ENCODE measurements at regions not wholly inside any gene's neighbourhood (a gene's known extent, or its start where the extent isn't known, plus 50 kb on each side); places are given as distances from the start of the nearest gene placed in this dataset.

GRCh38 chr1:191086910-191087309 lies 609.2 kb upstream of the BRINP3 start:
- Histone ChIP-seq H3K4me2 (ENCODE audit: insufficient read depth, insufficient read length, low read length) (no peak overlapping the region), H3K4ac (ENCODE audit: low read depth, low read length) (no peak overlapping the region), H4K8ac (replicated peaks; ENCODE audit: insufficient read length, low read depth, low read length) (no peak overlapping the region), H3K14ac (ENCODE audit: insufficient read depth, low read length) (no peak overlapping the region), H3K27me3 (ENCODE audit: insufficient read depth, low read length) (no peaks in the 10 kb centered on the region), H3K23me2 (ENCODE audit: insufficient read length, low read depth, low read length, poor library complexity, severe bottlenecking) (no peaks in the 10 kb centered on the region), H3K23ac (ENCODE audit: insufficient read length, low read depth, low read length) (no peak overlapping the region), H2AFZ (ENCODE audit: low read length) (no peak overlapping the region), H3K79me2 (ENCODE audit: insufficient read depth, low read length) (no peaks in the 10 kb centered on the region), H3T11ph (ENCODE audit: low read length) (no peak overlapping the region), H3K79me1 (ENCODE audit: insufficient read depth, low read depth, low read length, poor library complexity, severe bottlenecking) (no peaks in the 10 kb centered on the region), H2AK5ac (ENCODE audit: insufficient read length, low read length) (no peak overlapping the region), H3K4me1 (ENCODE audit: insufficient read depth, low read length) (no peaks in the 10 kb centered on the region), H3K56ac (ENCODE audit: insufficient read length, low read depth, low read length) (no peak overlapping the region), H4K5ac (ENCODE audit: insufficient read length, low read depth, low read length) (no peak overlapping the region), H3K18ac (ENCODE audit: insufficient read length, low read depth, low read length) (no peak overlapping the region), H3K9me3 (ENCODE audit: control insufficient read depth, low read depth, low read length) (no peaks in the 10 kb centered on the region), H3K27ac (ENCODE audit: insufficient read length, low read depth, low read length) (no peak overlapping the region), H4K91ac (ENCODE audit: insufficient read length, low read depth, low read length) (no peak overlapping the region), H2BK120ac (ENCODE audit: low read depth, low read length, poor library complexity, severe bottlenecking) (no peak overlapping the region), H2BK12ac (ENCODE audit: insufficient read length, low read depth, low read length) (no peak overlapping the region), H4K20me1 (ENCODE audit: control insufficient read depth, insufficient read depth, insufficient read length) (no peaks in the 10 kb centered on the region), H2BK5ac (ENCODE audit: insufficient read length, low read length) (no peak overlapping the region), H3K9ac (ENCODE audit: extremely low read depth, insufficient read length, low read length) (no peak overlapping the region), H2BK15ac (ENCODE audit: low read depth, low read length) (no peak overlapping the region), H2BK20ac (ENCODE audit: low read depth, low read length, poor library complexity, severe bottlenecking) (no peak overlapping the region)
- Mint-ChIP-seq H3K4me3 (no peak overlapping the region), H3K27me3 (ENCODE audit: low read depth) (no peaks in the 10 kb centered on the region), H3K36me3 (ENCODE audit: insufficient read depth in 1 of 3, low read depth in 3 of 3) (no peaks in the 10 kb centered on the region), H3K9me3 (no peaks in the 10 kb centered on the region), H3K27ac (no peak overlapping the region), H3K4me1 (no peaks in the 10 kb centered on the region)
- no peak for TF ChIP-seq CTCF (conservative IDR thresholded peaks at IDR 0.05)
- no CpG with 5 or more reads among the region's 2 CpGs for WGBS (ENCODE audit: extremely low coverage, insufficient read length, low lambda C conversion rate)
- no peak for DNase-seq
